GM23248 (cell line): ENCODE measurements at regions not wholly inside any gene's neighbourhood (a gene's known extent, or its start where the extent isn't known, plus 50 kb on each side); places are given as distances from the start of the nearest gene placed in this dataset.
A peak's percentile ranks its signal among the peaks of the same experiment; 100 is the strongest.

Source experiments
- DNase-seq: peaks from one replicate; pipeline ENCODE4 v3.0.0-alpha.2; 2015
- H2AFZ ChIP-seq: fragments of 200-600 bp; sonication (generic); 2 replicates; pipeline ENCODE4 v1.6.1; 2016; ENCODE audit warnings: antibody characterized with exemption
- H3F3A ChIP-seq: fragments of 200-600 bp; sonication (generic); 2 replicates; pipeline ENCODE4 v1.6.1; 2016; ENCODE audit warnings: mild to moderate bottlenecking, antibody characterized with exemption, mixed run types; ENCODE audit not compliant: insufficient read depth
- H3K27ac ChIP-seq: fragments of 200-600 bp; sonication (generic); 2 replicates; pipeline ENCODE4 v1.5.1; 2016; ENCODE audit warnings: mild to moderate bottlenecking
- H3K27me3 ChIP-seq: fragments of 200-600 bp; sonication (generic); replicated peaks from 2 replicates; pipeline ENCODE4 v1.6.1; 2016; ENCODE audit warnings: mild to moderate bottlenecking; ENCODE audit not compliant: insufficient read depth
- H3K36me3 ChIP-seq: fragments of 200-600 bp; sonication (generic); 2 replicates; pipeline ENCODE4 v1.6.1; 2016; ENCODE audit warnings: low read depth, mild to moderate bottlenecking
- H3K4me1 ChIP-seq: fragments of 200-600 bp; sonication (generic); 2 replicates; pipeline ENCODE4 v1.6.1; 2016; ENCODE audit warnings: mild to moderate bottlenecking; ENCODE audit not compliant: insufficient read depth
- H3K4me2 ChIP-seq: fragments of 200-600 bp; sonication (generic); one replicate; pipeline ENCODE4 v1.6.1; 2016; ENCODE audit warnings: mild to moderate bottlenecking; ENCODE audit not compliant: unreplicated experiment
- H3K4me3 ChIP-seq: fragments of 200-600 bp; sonication (generic); 2 replicates; pipeline ENCODE4 v1.5.1; 2016; ENCODE audit warnings: mild to moderate bottlenecking
- H3K79me2 ChIP-seq: fragments of 200-600 bp; sonication (generic); 2 replicates; pipeline ENCODE4 v1.6.1; 2016; ENCODE audit warnings: mild to moderate bottlenecking; ENCODE audit not compliant: insufficient read depth
- H3K9ac ChIP-seq: fragments of 200-600 bp; sonication (generic); 2 replicates; pipeline ENCODE4 v1.6.1; 2016; ENCODE audit warnings: mild to moderate bottlenecking
- H3K9me2 ChIP-seq: fragments of 200-600 bp; sonication (generic); 2 replicates; pipeline ENCODE4 v1.6.1; 2016; ENCODE audit warnings: mixed run types, mild to moderate bottlenecking, moderate library complexity; ENCODE audit not compliant: insufficient read depth
- H3K9me3 ChIP-seq: fragments of 200-600 bp; sonication (generic); one replicate; pipeline ENCODE4 v1.6.1; 2017; ENCODE audit warnings: low read depth
- H4K20me1 ChIP-seq: fragments of 200-600 bp; sonication (generic); 2 replicates; pipeline ENCODE4 v1.6.0; 2016; ENCODE audit not compliant: insufficient read depth
- EZH2 ChIP-seq: fragments of 200-600 bp; sonication (generic); IDR thresholded peaks from 2 replicates; pipeline ENCODE4 v1.6.1; 2018; ENCODE audit warnings: antibody characterized with exemption, mild to moderate bottlenecking; ENCODE audit not compliant: insufficient read depth, poor library complexity, severe bottlenecking
- EZH2phosphoT487 ChIP-seq: fragments of 200-600 bp; sonication (generic); IDR thresholded peaks from 2 replicates; pipeline ENCODE4 v1.6.1; 2018; ENCODE audit warnings: antibody characterized with exemption, moderate library complexity, mild to moderate bottlenecking, low read depth; ENCODE audit not compliant: insufficient read depth
- WGBS, 2 experiments: methylation state at CpG; one replicate each; pipeline ENCODE4 v1.1.6; 2015 to 2017; ENCODE audit warnings: low lambda C conversion rate in 2 of 2, low coverage in 1 of 2; ENCODE audit errors: missing lambda C conversion rate in 2 of 2; 5-methylcytosine and 5-hydroxymethylcytosine counted together
- in situ Hi-C: fragments of 300-500 bp; cut with MboI; formaldehyde crosslinking; loops from 2 replicates; pipeline ENCODE4 v1.15.0; 2020

DNA sequence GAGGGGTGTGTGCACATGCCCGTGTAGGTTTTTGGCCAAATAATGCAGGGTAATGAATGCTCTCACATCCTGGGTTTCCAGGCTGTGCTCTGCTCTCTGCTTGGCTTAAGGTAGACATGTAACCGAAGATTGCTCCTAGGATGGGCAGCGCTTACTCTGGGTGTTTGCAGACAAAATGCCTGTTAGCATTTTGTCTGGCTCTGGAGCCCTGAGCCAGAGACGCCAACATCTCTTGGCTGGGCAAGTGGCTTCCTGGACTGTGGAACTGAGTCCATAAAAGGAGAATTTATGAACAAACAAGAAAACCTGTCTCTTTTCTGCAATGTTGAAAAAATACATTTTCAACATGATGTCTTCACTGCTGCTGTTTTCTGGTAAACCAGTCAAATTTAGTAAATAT lies 96.0 kb upstream of the TSPAN2 start:
- peak overlapping the region; percentile 77 for H3K9ac ChIP-seq
- no peak for DNase-seq
- WGBS, 2 experiments, result 5 to 8% methylated on average over 4 of the region's 4 CpGs
- TF ChIP-seq EZH2phosphoT487, result no peak
- no peak for TF ChIP-seq EZH2
- peak overlapping the region; percentile 61 for H2AFZ ChIP-seq
- no peaks in the 10 kb centered on the region for H3K9me3 ChIP-seq
- peak overlapping the region; percentile 44 for H3K4me2 ChIP-seq
- H3K4me1 ChIP-seq, result peaks cover 67% of the 10 kb centered on the region
- in situ Hi-C loops, result no loop called here
- no peaks in the 10 kb centered on the region for H3K79me2 ChIP-seq
- peak overlapping the region; percentile 49 for H3K4me3 ChIP-seq
- H3K27me3 ChIP-seq, result no peaks in the 10 kb centered on the region
- H3K9me2 ChIP-seq, result no peaks in the 10 kb centered on the region
- no peaks in the 10 kb centered on the region for H3K36me3 ChIP-seq
- peaks cover 56% of the 10 kb centered on the region for H3F3A ChIP-seq
- peak overlapping the region; percentile 93 for H3K27ac ChIP-seq
- H4K20me1 ChIP-seq, result no peaks in the 10 kb centered on the region

DNA sequence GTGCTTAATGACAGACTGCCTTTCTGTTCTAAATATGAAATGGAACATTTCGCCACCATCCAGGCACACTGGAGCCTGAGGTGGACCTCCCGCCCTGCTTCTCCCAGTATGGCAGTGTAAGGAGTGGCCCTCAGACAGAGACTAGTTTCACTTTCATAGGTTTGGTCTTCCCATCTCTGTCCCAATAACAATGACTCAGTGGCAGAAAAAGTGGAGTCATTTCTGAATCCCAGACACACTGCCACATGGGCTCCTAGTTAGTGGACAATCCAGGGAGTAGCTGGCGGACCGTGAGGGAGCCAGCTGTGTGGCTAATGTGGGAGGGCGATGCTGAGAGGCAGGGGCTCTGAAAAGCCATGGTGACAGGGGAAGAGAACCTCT lies 95.6 kb upstream of the TSPAN2 start:
- H3K79me2 ChIP-seq, result no peaks in the 10 kb centered on the region
- H3K36me3 ChIP-seq, result no peaks in the 10 kb centered on the region
- peaks cover 56% of the 10 kb centered on the region for H3F3A ChIP-seq
- no peak for TF ChIP-seq EZH2phosphoT487
- no peak for TF ChIP-seq EZH2
- in situ Hi-C loops, result no loop called here
- no peaks in the 10 kb centered on the region for H4K20me1 ChIP-seq
- no peaks in the 10 kb centered on the region for H3K27me3 ChIP-seq
- H3K4me3 ChIP-seq, result peak overlapping the region; percentile 49
- peak overlapping the region; percentile 77 for H3K9ac ChIP-seq
- no peaks in the 10 kb centered on the region for H3K9me3 ChIP-seq
- peak overlapping the region; percentile 44 for H3K4me2 ChIP-seq
- peak; percentile 94 for DNase-seq
- H3K4me1 ChIP-seq, result peaks cover 68% of the 10 kb centered on the region
- 8 to 13% methylated on average over 5 of the region's 5 CpGs for WGBS, 2 experiments
- no peaks in the 10 kb centered on the region for H3K9me2 ChIP-seq
- H3K27ac ChIP-seq, result peak overlapping the region; percentile 93
- H2AFZ ChIP-seq, result peak overlapping the region; percentile 61

DNA sequence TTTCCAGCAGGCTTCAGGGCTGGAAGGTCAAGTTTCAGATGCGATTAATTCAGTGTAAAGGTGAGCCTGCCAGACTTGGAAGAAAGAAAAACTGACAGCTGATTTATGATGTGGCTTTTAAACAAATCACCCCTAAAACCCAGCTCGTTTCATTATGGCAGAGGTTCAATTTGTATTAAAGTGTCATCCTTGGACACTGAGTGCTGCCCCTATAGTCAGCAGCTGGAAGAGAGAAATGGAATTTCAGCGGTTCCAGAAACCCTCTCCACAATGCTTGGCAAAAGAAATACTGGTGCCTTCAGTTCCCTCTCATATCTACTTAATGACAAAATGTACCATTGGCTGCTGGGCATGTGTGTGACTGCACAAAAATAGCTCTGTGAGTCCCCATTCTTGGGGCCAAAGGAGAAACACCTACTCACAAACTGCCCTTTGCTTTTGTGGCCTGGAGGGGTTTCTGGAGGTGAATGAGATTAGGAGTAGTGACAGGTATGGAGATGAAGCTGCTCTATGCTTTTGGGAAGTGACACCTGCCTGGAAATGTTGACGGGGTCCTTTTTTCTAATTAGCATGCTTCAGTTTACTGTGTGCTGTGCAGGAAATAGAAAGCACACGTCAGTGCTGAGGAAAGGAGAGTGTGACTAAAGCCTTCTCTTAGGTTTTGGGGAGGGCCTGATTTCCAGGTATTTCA lies 95.1 kb upstream of the TSPAN2 start:
- H3K4me2 ChIP-seq, result peak overlapping the region; percentile 44
- no peaks in the 10 kb centered on the region for H3K9me3 ChIP-seq
- no peaks in the 10 kb centered on the region for H3K9me2 ChIP-seq
- H3K27me3 ChIP-seq, result no peaks in the 10 kb centered on the region
- peaks cover 56% of the 10 kb centered on the region for H3F3A ChIP-seq
- peak; percentile 40 for DNase-seq
- TF ChIP-seq EZH2phosphoT487 (no peak), EZH2 (no peak)
- no peaks in the 10 kb centered on the region for H3K36me3 ChIP-seq
- peak overlapping the region; percentile 61 for H2AFZ ChIP-seq
- WGBS, 2 experiments, result 4 to 9% methylated on average over 5 of the region's 5 CpGs
- H3K4me3 ChIP-seq, result peak overlapping the region; percentile 49
- H3K27ac ChIP-seq, result peak overlapping the region; percentile 93
- peak overlapping the region; percentile 77 for H3K9ac ChIP-seq
- in situ Hi-C loops, result no loop called here
- no peaks in the 10 kb centered on the region for H4K20me1 ChIP-seq
- no peaks in the 10 kb centered on the region for H3K79me2 ChIP-seq
- peaks cover 68% of the 10 kb centered on the region for H3K4me1 ChIP-seq

DNA sequence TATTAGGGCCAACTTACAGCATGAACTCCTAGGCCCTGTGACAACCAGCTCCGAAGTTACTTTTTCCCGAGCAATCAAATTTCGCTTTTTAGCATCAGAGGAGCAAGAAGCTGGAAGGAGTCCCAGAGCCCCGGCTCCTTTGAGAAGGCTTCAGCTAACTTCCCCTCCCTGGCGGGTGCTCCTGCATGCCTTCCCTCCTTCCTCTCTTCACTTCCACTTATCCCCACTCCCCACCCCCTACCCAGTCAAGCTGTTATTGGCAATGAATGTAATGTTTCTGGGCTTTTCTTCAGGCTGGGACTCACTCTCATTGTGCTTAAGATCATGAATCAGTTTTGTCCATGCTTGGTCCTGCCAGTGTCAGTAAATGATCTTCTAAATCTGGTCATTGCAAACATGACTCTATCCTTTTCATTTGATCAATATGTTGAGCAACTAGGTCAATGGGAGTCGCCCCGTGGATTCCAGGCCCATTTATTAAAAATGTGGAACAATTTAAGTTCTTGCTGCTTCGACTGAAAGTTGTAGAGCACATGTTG lies 94.5 kb upstream of the TSPAN2 start:
- peak overlapping the region; percentile 93 for H3K27ac ChIP-seq
- 19 to 20% methylated on average over 8 of the region's 8 CpGs for WGBS, 2 experiments

More for the DNA sequence above, 94.5 kb upstream of the TSPAN2 start:
- Histone ChIP-seq H2AFZ (peak overlapping the region; percentile 40), H3K27me3 (no peaks in the 10 kb centered on the region), H3F3A (peaks cover 53% of the 10 kb centered on the region), H3K4me1 (peaks cover 66% of the 10 kb centered on the region), H3K9ac (peak overlapping the region; percentile 77), H3K36me3 (no peaks in the 10 kb centered on the region), H3K9me3 (no peaks in the 10 kb centered on the region), H3K9me2 (no peaks in the 10 kb centered on the region), H3K79me2 (no peaks in the 10 kb centered on the region), H4K20me1 (no peaks in the 10 kb centered on the region), H3K4me3 (no peak overlapping the region), H3K4me2 (no peak overlapping the region)
- in situ Hi-C loops, result no loop called here
- no peak for DNase-seq
- no peak for TF ChIP-seq EZH2
- no peak for TF ChIP-seq EZH2phosphoT487
